Ectodermal cell (in vitro differentiated cells): ENCODE measurements at regions not wholly inside any gene's neighbourhood (a gene's known extent, or its start where the extent isn't known, plus 50 kb on each side); places are given as distances from the start of the nearest gene placed in this dataset.

Source experiments
- H3K27ac ChIP-seq: 2 replicates; pipeline ENCODE4 v1.7.0; 2013; ENCODE audit warnings: mild to moderate bottlenecking, low read depth, low read length; ENCODE audit not compliant: insufficient read depth, poor library complexity, severe bottlenecking
- H3K27me3 ChIP-seq: 2 replicates; pipeline ENCODE4 v1.7.0; 2013; ENCODE audit warnings: mild to moderate bottlenecking, low read length; ENCODE audit not compliant: insufficient read depth, control insufficient read depth, poor library complexity, severe bottlenecking
- H3K36me3 ChIP-seq: one replicate; pipeline ENCODE4 v1.7.0; 2013; ENCODE audit warnings: low read length; ENCODE audit not compliant: control insufficient read depth, insufficient read depth
- H3K4me1 ChIP-seq: one replicate; pipeline ENCODE4 v1.7.0; 2013; ENCODE audit warnings: low read length; ENCODE audit not compliant: control insufficient read depth, insufficient read depth
- H3K4me3 ChIP-seq: 2 replicates; pipeline ENCODE4 v1.7.0; 2013; ENCODE audit warnings: low read depth, low read length, control low read depth; ENCODE audit not compliant: insufficient read depth
- H3K9me3 ChIP-seq: 2 replicates; pipeline ENCODE4 v1.7.0; 2013; ENCODE audit warnings: mild to moderate bottlenecking, low read length, moderate library complexity; ENCODE audit not compliant: control insufficient read depth
- WGBS, 2 experiments: methylation state at CpG; one replicate each; pipeline ENCODE4 v1.1.7; 2013; ENCODE audit warnings: missing lambda C conversion rate in 2 of 2; 5-methylcytosine and 5-hydroxymethylcytosine counted together

DNA sequence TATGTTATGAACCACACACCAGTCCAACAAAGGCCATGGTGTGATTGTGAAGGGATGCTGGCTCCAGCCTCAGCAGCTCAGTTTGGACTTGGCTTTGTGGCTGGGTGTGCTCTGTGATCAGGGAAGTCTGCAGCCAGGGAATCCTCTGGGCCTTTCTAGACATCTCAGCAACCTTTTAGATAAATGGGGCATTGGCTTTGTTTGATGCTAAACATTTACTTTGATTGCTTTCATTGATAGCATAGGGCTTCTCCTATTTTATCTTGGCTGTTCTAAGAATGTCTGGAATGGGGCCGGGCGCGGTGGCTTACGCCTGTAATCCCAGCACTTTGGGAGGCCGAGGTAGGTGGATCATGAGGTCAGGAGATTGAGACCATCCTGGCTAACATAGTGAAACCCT lies 104.5 kb downstream of the VAPA start:
- no peaks in the 10 kb centered on the region for H3K4me1 ChIP-seq
- no peaks in the 10 kb centered on the region for H3K36me3 ChIP-seq
- H3K27ac ChIP-seq = no peak overlapping the region
- no peak overlapping the region for H3K4me3 ChIP-seq
- no peaks in the 10 kb centered on the region for H3K9me3 ChIP-seq
- 94 to 95% methylated on average over 4 to 5 of the region's 5 CpGs for WGBS, 2 experiments
- H3K27me3 ChIP-seq = no peaks in the 10 kb centered on the region

DNA sequence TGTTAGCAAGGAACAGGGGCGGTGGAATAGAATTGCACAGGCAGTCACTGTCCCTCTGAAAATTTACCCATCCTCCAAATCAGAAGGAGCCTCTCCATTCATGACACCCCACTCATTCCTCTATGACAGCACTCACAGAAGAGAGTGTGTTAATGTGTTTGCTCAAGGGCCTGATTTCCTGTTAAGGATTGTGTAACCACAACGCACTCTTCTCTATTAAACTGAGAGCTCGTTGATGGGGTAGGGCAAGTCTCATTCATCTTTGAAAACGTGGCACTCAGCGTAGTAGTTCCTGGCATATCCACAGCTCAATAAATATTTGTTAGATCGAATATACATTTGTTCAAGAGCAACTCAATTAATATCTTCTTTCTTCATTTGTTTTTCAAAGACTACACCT lies 106.4 kb downstream of the VAPA start:
- 81 to 83% methylated on average over 6 of the region's 6 CpGs for WGBS, 2 experiments
- H3K36me3 ChIP-seq = no peaks in the 10 kb centered on the region
- H3K27me3 ChIP-seq = no peaks in the 10 kb centered on the region
- no peak overlapping the region for H3K27ac ChIP-seq
- H3K4me1 ChIP-seq = no peaks in the 10 kb centered on the region
- no peak overlapping the region for H3K4me3 ChIP-seq
- H3K9me3 ChIP-seq = no peaks in the 10 kb centered on the region

DNA sequence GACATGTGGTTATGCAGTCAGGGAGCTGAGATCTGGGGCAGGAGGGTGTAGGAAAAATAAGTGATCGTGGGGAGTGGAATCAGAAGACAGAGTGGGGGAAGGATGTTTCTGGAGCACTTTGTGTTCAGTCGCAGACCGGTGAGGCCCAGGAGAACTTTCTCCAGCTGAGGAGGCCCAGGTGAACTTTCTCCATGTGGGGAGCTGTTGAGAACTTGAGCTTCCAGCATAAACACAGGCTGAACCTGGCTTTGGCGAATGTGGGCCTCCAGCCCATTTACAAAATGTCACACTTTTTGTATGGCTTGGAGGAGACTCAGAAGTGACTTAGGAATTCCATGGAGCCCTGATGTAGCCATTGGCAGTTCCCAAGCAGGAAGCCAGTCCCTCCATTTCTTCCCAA lies 108.5 kb downstream of the VAPA start:
- Histone ChIP-seq H3K27me3 (no peaks in the 10 kb centered on the region), H3K4me3 (no peak overlapping the region), H3K27ac (no peak overlapping the region), H3K36me3 (no peaks in the 10 kb centered on the region), H3K9me3 (no peaks in the 10 kb centered on the region), H3K4me1 (no peaks in the 10 kb centered on the region)
- 94 to 95% methylated on average over 4 of the region's 4 CpGs for WGBS, 2 experiments

DNA sequence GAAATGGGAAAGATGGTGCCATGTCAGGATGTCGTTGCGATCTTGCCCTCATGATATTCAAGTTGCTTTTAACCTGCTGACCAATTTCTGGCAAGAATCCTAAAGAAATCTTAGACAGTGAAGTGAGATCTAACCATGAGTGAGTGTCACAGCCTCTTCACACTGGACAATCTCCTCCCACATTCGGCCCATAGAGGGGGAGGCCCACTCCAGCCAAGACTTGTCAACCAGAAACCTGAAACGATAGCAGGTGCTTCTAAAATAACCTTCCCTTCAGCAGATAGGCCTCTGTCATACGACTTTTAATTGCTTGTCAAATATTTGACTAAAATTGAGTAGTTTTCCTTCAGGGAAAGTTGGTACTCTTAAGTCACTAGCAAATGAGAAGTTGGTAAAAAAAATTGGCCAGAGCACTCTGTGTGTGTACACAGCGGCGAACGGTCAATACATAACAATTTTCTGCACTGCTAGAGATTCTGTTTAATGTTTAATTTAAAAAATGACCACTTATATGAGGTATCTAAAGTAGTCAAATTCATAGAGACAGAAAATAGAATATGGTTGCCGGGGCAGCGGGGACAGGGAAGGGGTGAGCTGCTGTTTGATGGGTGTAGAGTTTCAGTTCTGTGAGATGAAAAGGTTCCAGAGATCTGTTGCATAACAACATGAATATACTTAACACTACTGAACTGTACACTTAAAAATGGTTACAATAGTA lies 110.2 kb downstream of the VAPA start:
- WGBS, 2 experiments = 94 to 97% methylated on average over 10 of the region's 10 CpGs
- H3K27ac ChIP-seq = no peak overlapping the region
- H3K27me3 ChIP-seq = no peaks in the 10 kb centered on the region
- H3K9me3 ChIP-seq = no peaks in the 10 kb centered on the region
- no peaks in the 10 kb centered on the region for H3K36me3 ChIP-seq
- H3K4me3 ChIP-seq = no peak overlapping the region
- H3K4me1 ChIP-seq = no peaks in the 10 kb centered on the region

DNA sequence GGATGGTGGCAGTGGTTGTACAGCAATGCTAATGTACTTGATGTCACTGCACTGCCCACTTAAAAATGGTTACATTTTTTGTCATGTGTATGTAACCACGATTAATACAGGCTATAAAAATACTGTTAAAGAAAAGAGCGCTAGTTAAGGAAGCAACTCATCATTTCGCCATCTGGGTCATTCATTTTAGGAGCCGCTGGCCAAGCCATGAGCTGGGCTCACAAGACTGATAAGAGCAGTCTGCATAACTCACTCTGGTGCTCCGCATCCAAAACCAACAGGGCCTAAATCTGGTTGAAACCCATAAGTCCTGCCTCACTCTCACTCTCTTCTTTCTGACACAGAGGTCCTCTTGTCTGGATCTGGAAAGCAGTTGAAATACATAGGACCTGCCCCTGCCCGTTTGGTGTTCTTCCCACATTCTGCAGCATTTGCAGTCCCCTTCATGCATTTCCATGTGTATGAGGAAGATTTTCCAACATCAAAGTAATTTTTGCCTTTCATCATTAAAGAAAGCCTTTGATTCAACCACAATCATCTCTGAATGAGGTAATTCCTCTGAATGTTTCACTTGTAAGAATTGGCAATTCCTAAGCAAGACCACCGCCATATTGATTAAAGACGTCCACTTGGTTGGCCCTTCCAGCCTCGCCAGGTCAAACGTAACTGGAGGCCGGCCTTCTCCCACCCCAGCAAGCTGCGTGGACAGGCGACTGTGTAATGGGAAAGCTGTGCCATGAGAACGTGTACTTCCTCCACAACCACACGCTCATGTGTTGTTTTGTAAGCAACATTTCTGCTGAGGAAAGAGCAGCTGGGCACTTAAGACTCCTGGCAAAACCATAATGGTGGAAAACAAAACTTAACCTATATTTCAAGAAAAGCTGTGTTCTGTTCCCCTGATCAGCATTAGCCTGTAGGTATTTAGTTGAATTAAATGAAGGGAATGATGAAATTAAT lies 112.2 kb downstream of the VAPA start:
- no peaks in the 10 kb centered on the region for H3K36me3 ChIP-seq
- no peaks in the 10 kb centered on the region for H3K9me3 ChIP-seq
- WGBS, 2 experiments = 92% methylated on average over 15 of the region's 15 CpGs
- H3K27ac ChIP-seq = no peak overlapping the region
- no peaks in the 10 kb centered on the region for H3K27me3 ChIP-seq
- H3K4me3 ChIP-seq = no peak overlapping the region
- H3K4me1 ChIP-seq = no peaks in the 10 kb centered on the region

DNA sequence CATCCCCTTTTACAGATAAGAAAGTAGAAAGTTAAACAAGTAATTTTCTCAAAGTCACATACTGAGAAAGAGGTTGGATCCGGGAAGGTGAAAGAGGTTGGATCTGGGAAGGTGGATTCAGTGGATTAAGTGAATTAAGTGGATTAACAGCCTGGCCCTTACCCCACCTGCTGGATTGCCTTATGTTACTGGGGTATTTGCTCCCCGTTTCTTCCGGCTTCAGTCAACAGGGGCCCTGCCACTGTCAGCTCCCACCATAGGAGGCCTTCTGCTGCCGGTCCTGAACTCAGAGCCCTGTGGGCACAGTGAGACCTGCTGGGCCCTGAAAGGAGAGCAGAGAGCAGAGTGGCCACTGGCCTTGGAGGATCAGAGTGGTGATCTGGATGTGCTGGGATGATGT lies 113.2 kb downstream of the VAPA start:
- Histone ChIP-seq H3K9me3 (no peaks in the 10 kb centered on the region), H3K27ac (no peak overlapping the region), H3K36me3 (no peaks in the 10 kb centered on the region), H3K4me3 (no peak overlapping the region), H3K27me3 (no peaks in the 10 kb centered on the region), H3K4me1 (no peaks in the 10 kb centered on the region)
- 87 to 88% methylated on average over 4 of the region's 4 CpGs for WGBS, 2 experiments

DNA sequence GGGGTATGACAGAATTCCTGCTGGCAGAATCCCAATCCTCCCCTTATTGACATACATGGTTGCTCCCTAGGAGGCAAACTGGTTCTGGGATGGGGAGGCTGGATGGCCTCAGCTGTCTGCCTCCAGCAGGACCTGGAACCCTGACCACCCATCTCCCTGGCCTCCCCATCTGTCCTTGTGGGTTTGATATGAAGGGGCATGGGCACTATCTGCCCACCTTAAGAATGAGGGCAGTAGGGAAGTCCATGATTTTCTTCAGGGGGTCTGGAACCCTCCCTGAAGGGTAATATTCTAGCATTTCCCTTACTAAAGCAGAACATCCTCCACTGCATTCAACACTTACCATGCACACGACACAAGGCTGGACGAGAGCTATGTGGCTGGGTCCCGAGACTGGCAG lies 113.6 kb downstream of the VAPA start:
- no peak overlapping the region for H3K4me3 ChIP-seq
- 93 to 97% methylated on average over 3 of the region's 3 CpGs for WGBS, 2 experiments

DNA sequence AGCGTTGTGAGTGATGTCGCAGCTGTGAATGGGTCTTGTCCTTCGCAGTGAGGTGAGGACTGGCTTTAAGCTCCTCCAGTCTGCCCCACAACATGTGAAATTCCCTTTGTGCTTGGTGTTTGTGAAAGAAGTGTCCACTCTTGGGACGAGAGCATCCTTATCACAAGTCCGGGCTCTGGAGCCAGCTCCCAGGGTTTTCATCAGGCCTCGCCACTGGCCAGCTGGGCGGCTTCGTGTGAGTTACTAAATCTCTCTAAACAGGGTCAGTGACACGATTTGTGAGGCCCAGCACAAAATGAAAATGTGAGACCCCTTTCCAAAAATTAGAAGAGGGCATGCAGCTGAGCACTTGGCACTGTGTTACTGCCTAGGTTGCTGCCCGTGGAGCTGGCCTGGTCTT lies 115.9 kb downstream of the VAPA start:
- WGBS, 2 experiments = 87 to 94% methylated on average over 10 of the region's 10 CpGs

More for the DNA sequence above, 113.6 kb downstream of the VAPA start:
- Histone ChIP-seq H3K36me3 (no peaks in the 10 kb centered on the region), H3K27me3 (no peaks in the 10 kb centered on the region), H3K9me3 (no peaks in the 10 kb centered on the region), H3K4me1 (no peaks in the 10 kb centered on the region), H3K27ac (no peak overlapping the region)

DNA sequence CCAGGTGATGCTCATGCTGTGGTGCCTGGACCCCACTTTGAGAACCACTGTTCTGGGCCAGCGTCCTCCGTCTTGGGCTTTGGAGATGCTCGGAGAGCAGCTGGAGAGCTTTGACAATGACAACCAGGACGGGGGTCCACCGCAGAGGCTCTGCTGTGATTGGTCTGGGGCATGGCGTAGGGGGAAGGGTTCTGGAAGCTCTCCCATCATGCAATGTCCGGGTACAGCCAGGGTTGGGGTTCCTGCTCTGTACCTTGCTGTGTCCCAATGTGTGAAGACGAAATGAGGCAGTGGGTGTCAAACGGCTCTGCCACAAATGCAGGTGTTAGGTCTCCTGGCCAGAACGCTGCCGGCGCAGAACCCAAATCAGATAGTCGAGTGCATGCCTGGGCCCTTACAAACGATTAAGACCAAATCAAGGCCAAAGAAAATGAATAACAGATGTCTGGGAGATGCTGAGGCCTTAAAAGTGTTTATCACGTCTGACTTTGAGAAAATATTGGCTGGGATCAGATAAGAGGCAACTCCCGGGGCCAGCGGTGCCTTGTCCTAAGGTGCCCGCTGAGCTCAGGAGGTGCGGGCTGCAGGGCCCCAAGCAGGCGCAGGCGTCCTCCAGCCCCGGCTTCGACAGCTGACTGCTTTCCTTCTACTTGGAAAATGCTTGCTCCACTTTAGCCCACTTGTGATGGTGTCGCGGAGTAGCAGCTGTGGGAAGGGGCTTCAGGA lies 117.2 kb downstream of the VAPA start:
- 91 to 92% methylated on average over 25 of the region's 25 CpGs for WGBS, 2 experiments
- Histone ChIP-seq H3K4me1 (no peaks in the 10 kb centered on the region), H3K9me3 (no peaks in the 10 kb centered on the region), H3K4me3 (no peak overlapping the region), H3K36me3 (no peaks in the 10 kb centered on the region), H3K27me3 (no peaks in the 10 kb centered on the region), H3K27ac (no peak overlapping the region)

More for the DNA sequence above, 115.9 kb downstream of the VAPA start:
- no peaks in the 10 kb centered on the region for H3K9me3 ChIP-seq
- H3K36me3 ChIP-seq = no peaks in the 10 kb centered on the region
- H3K27ac ChIP-seq = no peak overlapping the region
- H3K4me1 ChIP-seq = no peaks in the 10 kb centered on the region
- H3K27me3 ChIP-seq = no peaks in the 10 kb centered on the region
- no peak overlapping the region for H3K4me3 ChIP-seq
